Smooth muscle cell of the brain vasculature (primary cell): ENCODE measurements at regions not wholly inside any gene's neighbourhood (a gene's known extent, or its start where the extent isn't known, plus 50 kb on each side); places are given as distances from the start of the nearest gene placed in this dataset.
A peak's percentile ranks its signal among the peaks of the same experiment; 100 is the strongest.

Source experiments
- DNase-seq: peaks from one replicate; pipeline ENCODE4 v3.0.0-alpha.2; 2012; ENCODE audit warnings: low read depth, low spot score

GRCh38 chr3:30354972-30355371, 251.4 kb upstream of the TGFBR2 start:
- peak; percentile 37 for DNase-seq

GRCh38 chr3:30355622-30356021, 250.8 kb upstream of the TGFBR2 start:
- DNase-seq = peak; percentile 52

GRCh38 chr3:30356866-30357753, 249.3 kb upstream of the TGFBR2 start:
- DNase-seq = no peak

GRCh38 chr3:30357897-30358296, 248.5 kb upstream of the TGFBR2 start:
- DNase-seq = no peak

- DNase-seq = no peak
Observed at GRCh38 chr3:30358871-30359270, 247.5 kb upstream of the TGFBR2 start.

- no peak for DNase-seq
Observed at GRCh38 chr3:30368978-30369377, 237.4 kb upstream of the TGFBR2 start.

- peak; percentile 53 for DNase-seq
Observed at GRCh38 chr3:30370681-30371271, 235.6 kb upstream of the TGFBR2 start.

GRCh38 chr3:30372837-30373236, 233.6 kb upstream of the TGFBR2 start:
- peak; percentile 21 for DNase-seq

- DNase-seq = no peak
Observed at GRCh38 chr3:30384546-30385072, 221.8 kb upstream of the TGFBR2 start.

- no peak for DNase-seq
Observed at GRCh38 chr3:30393079-30393478, 213.3 kb upstream of the TGFBR2 start.

- no peak for DNase-seq
Observed at GRCh38 chr3:30397030-30397429, 209.4 kb upstream of the TGFBR2 start.

- DNase-seq = no peak
Observed at GRCh38 chr3:30399394-30400181, 206.8 kb upstream of the TGFBR2 start.

- no peak for DNase-seq
Observed at GRCh38 chr3:30400926-30401325, 205.5 kb upstream of the TGFBR2 start.

- no peak for DNase-seq
Observed at GRCh38 chr3:30401971-30402370, 204.4 kb upstream of the TGFBR2 start.

- DNase-seq = no peak
Observed at GRCh38 chr3:30407651-30408050, 198.8 kb upstream of the TGFBR2 start.

- DNase-seq = peak; percentile 62
Observed at GRCh38 chr3:30408105-30408557, 198.3 kb upstream of the TGFBR2 start.

GRCh38 chr3:30418443-30418842, 188.0 kb upstream of the TGFBR2 start:
- DNase-seq = no peak

GRCh38 chr3:30421266-30421665, 185.1 kb upstream of the TGFBR2 start:
- DNase-seq = no peak

- no peak for DNase-seq
Observed at GRCh38 chr3:30426293-30426993, 180.0 kb upstream of the TGFBR2 start.

- DNase-seq = no peak
Observed at GRCh38 chr3:30428251-30428650, 178.2 kb upstream of the TGFBR2 start.

GRCh38 chr3:30435861-30436331, 170.5 kb upstream of the TGFBR2 start:
- no peak for DNase-seq
